Progenitor cell of endocrine pancreas (in vitro differentiated cells): ENCODE measurements at regions not wholly inside any gene's neighbourhood (a gene's known extent, or its start where the extent isn't known, plus 50 kb on each side); places are given as distances from the start of the nearest gene placed in this dataset.

Experiments used
- DNase-seq: peaks from one replicate; pipeline ENCODE4 v3.0.0; 2021; ENCODE audit warnings: low spot score; ENCODE audit not compliant: unreplicated experiment
- H3K27ac Mint-ChIP-seq: 2 replicates; pipeline ENCODE4 v1.8.0; 2021; ENCODE audit warnings: mild to moderate bottlenecking, moderate library complexity, mixed read lengths
- H3K27me3 Mint-ChIP-seq: 2 replicates; pipeline ENCODE4 v1.8.0; 2021; ENCODE audit warnings: mixed read lengths
- H3K36me3 Mint-ChIP-seq: 2 replicates; pipeline ENCODE4 v1.8.0; 2022; ENCODE audit warnings: mixed read lengths; ENCODE audit not compliant: insufficient read depth
- H3K4me1 Mint-ChIP-seq: 2 replicates; pipeline ENCODE4 v1.8.0; 2021; ENCODE audit warnings: low read depth, mixed read lengths
- H3K4me3 Mint-ChIP-seq: 2 replicates; pipeline ENCODE4 v1.8.0; 2021; ENCODE audit warnings: low read depth, mild to moderate bottlenecking, moderate library complexity, mixed read lengths
- H3K9me3 Mint-ChIP-seq: 2 replicates; pipeline ENCODE4 v1.8.0; 2021; ENCODE audit warnings: low read depth, mixed read lengths
- CTCF ChIP-seq: fragments of 200-600 bp; sonication (generic); IDR thresholded peaks from one replicate; pipeline ENCODE4 v1.5.0; 2021; ENCODE audit warnings: antibody characterized with exemption, mild to moderate bottlenecking; ENCODE audit not compliant: unreplicated experiment

GRCh38 chr15:96804754-96805153 is 474.3 kb downstream of the NR2F2 start:
- no peaks in the 10 kb centered on the region for H3K4me1 Mint-ChIP-seq
- peaks cover 3% of the 10 kb centered on the region for H3K9me3 Mint-ChIP-seq
- no peak for TF ChIP-seq CTCF
- H3K4me3 Mint-ChIP-seq, result no peak overlapping the region
- H3K27me3 Mint-ChIP-seq, result peaks cover 12% of the 10 kb centered on the region
- no peaks in the 10 kb centered on the region for H3K36me3 Mint-ChIP-seq
- no peak overlapping the region for H3K27ac Mint-ChIP-seq
- no peak for DNase-seq

GRCh38 chr15:96807361-96807760 is 476.9 kb downstream of the NR2F2 start:
- Mint-ChIP-seq H3K4me1 (no peaks in the 10 kb centered on the region), H3K36me3 (no peaks in the 10 kb centered on the region), H3K27me3 (peaks cover 8% of the 10 kb centered on the region), H3K27ac (no peak overlapping the region), H3K4me3 (no peak overlapping the region), H3K9me3 (peaks cover 3% of the 10 kb centered on the region)
- no peak for DNase-seq
- TF ChIP-seq CTCF, result no peak

- no peak overlapping the region for H3K4me3 Mint-ChIP-seq
- H3K36me3 Mint-ChIP-seq, result no peaks in the 10 kb centered on the region
- H3K27me3 Mint-ChIP-seq, result peaks cover 4% of the 10 kb centered on the region
- no peak for TF ChIP-seq CTCF
- no peaks in the 10 kb centered on the region for H3K4me1 Mint-ChIP-seq
- H3K9me3 Mint-ChIP-seq, result no peaks in the 10 kb centered on the region
- no peak for DNase-seq
- no peak overlapping the region for H3K27ac Mint-ChIP-seq
Measured at GRCh38 chr15:96817900-96818299, 487.4 kb downstream of the NR2F2 start.

GRCh38 chr15:96818861-96819260 is 488.4 kb downstream of the NR2F2 start:
- DNase-seq, result no peak
- H3K4me3 Mint-ChIP-seq, result no peak overlapping the region
- H3K36me3 Mint-ChIP-seq, result no peaks in the 10 kb centered on the region
- H3K27ac Mint-ChIP-seq, result no peak overlapping the region
- peaks cover 4% of the 10 kb centered on the region for H3K27me3 Mint-ChIP-seq
- no peak for TF ChIP-seq CTCF
- H3K4me1 Mint-ChIP-seq, result no peaks in the 10 kb centered on the region
- no peaks in the 10 kb centered on the region for H3K9me3 Mint-ChIP-seq

- Mint-ChIP-seq H3K27ac (no peak overlapping the region), H3K36me3 (no peaks in the 10 kb centered on the region), H3K4me1 (peaks cover 2% of the 10 kb centered on the region), H3K9me3 (no peaks in the 10 kb centered on the region), H3K4me3 (no peak overlapping the region), H3K27me3 (no peaks in the 10 kb centered on the region)
- no peak for TF ChIP-seq CTCF
- DNase-seq, result no peak
Measured at GRCh38 chr15:96827981-96828380, 497.5 kb downstream of the NR2F2 start.
